Astrocyte of the cerebellum (primary cell): ENCODE measurements at regions not wholly inside any gene's neighbourhood (a gene's known extent, or its start where the extent isn't known, plus 50 kb on each side); places are given as distances from the start of the nearest gene placed in this dataset.
"Not testable (repeated sequence)": the region's sequence is repeated elsewhere in the genome, so short reads cannot be mapped to it uniquely, and the experiment has no call there.

Experiments used
- DNase-seq: peaks from one replicate; pipeline ENCODE4 v3.0.0-alpha.2; 2011; ENCODE audit warnings: low read depth
- H3K4me3 ChIP-seq: 2 replicates; pipeline ENCODE4 v1.5.1; 2011; ENCODE audit warnings: mild to moderate bottlenecking, low read depth, low read length, moderate library complexity
- CTCF ChIP-seq: IDR thresholded peaks from 2 replicates; pipeline ENCODE4 v1.5.1; 2012; ENCODE audit warnings: low read length, low read depth, moderate library complexity, mild to moderate bottlenecking; ENCODE audit errors: missing control alignments
- in situ Hi-C: cut with HindIII; loops from 2 replicates; pipeline ENCODE4 v1.10.0; 2017; ENCODE audit warnings: low sequenced_read_pairs

GRCh38 chr9:22840641-22841040 lies 394.0 kb downstream of the DMRTA1 start:
- no peak overlapping the region for H3K4me3 ChIP-seq
- DNase-seq = no peak
- no peak for TF ChIP-seq CTCF
- in situ Hi-C loops = loop anchor here (10.0 to 25.0 kb wide), 2 partner anchors 97 to 634 kb away; no protein-coding TSS in a partner anchor

GRCh38 chr9:22845243-22845642 lies 398.6 kb downstream of the DMRTA1 start:
- in situ Hi-C loops = loop anchor here (5.0 to 25.0 kb wide), 3 partner anchors 33 to 630 kb away; no protein-coding TSS in a partner anchor
- DNase-seq, H3K4me3 ChIP-seq: not testable (repeated sequence)

- TF ChIP-seq CTCF = no peak
- in situ Hi-C loops = no loop called here
- H3K4me3 ChIP-seq = no peak overlapping the region
- DNase-seq = no peak
Measured at GRCh38 chr9:22855980-22856379, 409.4 kb downstream of the DMRTA1 start.

- no peak for DNase-seq
- H3K4me3 ChIP-seq = no peak overlapping the region
- no peak for TF ChIP-seq CTCF
- in situ Hi-C loops = no loop called here
Measured at GRCh38 chr9:22857316-22857715, 410.7 kb downstream of the DMRTA1 start.

GRCh38 chr9:22863106-22863505 lies 416.5 kb downstream of the DMRTA1 start:
- in situ Hi-C loops = no loop called here
- no peak overlapping the region for H3K4me3 ChIP-seq
- no peak for TF ChIP-seq CTCF
- no peak for DNase-seq

GRCh38 chr9:22863736-22864135 lies 417.1 kb downstream of the DMRTA1 start:
- no peak for DNase-seq
- in situ Hi-C loops = no loop called here
- no peak overlapping the region for H3K4me3 ChIP-seq
- no peak for TF ChIP-seq CTCF

GRCh38 chr9:22893196-22893843 lies 446.7 kb downstream of the DMRTA1 start:
- in situ Hi-C loops = no loop called here
- DNase-seq = no peak
- H3K4me3 ChIP-seq = no peak overlapping the region
- no peak for TF ChIP-seq CTCF
